GM23338 (cell line): ENCODE measurements at regions not wholly inside any gene's neighbourhood (a gene's known extent, or its start where the extent isn't known, plus 50 kb on each side); places are given as distances from the start of the nearest gene placed in this dataset.

ENCODE experiments used
- ATAC-seq: fragments of 200-7000 bp; cut with Tn5 transposase; 3 replicates; pipeline ENCODE4 v1.9.1; 2020
- DNase-seq: peaks from one replicate; pipeline ENCODE4 v3.0.0-alpha.2; 2015; ENCODE audit warnings: low spot score
- H2AFZ ChIP-seq: fragments of 200-600 bp; sonication (generic); 2 replicates; pipeline ENCODE4 v1.8.0; 2016; ENCODE audit warnings: antibody characterized with exemption, mild to moderate bottlenecking, moderate library complexity
- H3F3A ChIP-seq: fragments of 200-600 bp; sonication (generic); replicated peaks from 2 replicates; pipeline ENCODE4 v1.8.0; 2017; ENCODE audit warnings: antibody characterized with exemption, mixed run types, low read depth
- H3K27ac ChIP-seq: fragments of 200-600 bp; sonication (generic); 2 replicates; pipeline ENCODE4 v1.6.1; 2016; ENCODE audit warnings: low read depth
- H3K27me3 ChIP-seq: fragments of 200-600 bp; sonication (generic); 2 replicates; pipeline ENCODE4 v1.8.0; 2016; ENCODE audit warnings: mild to moderate bottlenecking, mixed run types, moderate library complexity; ENCODE audit not compliant: insufficient read depth
- H3K36me3 ChIP-seq: fragments of 200-600 bp; sonication (generic); 2 replicates; pipeline ENCODE4 v1.8.0; 2016; ENCODE audit warnings: mild to moderate bottlenecking; ENCODE audit not compliant: insufficient read depth
- H3K4me1 ChIP-seq: fragments of 200-600 bp; sonication (generic); 2 replicates; pipeline ENCODE4 v1.8.0; 2016; ENCODE audit warnings: mild to moderate bottlenecking, moderate library complexity; ENCODE audit not compliant: insufficient read depth
- H3K4me2 ChIP-seq: fragments of 200-600 bp; sonication (generic); 2 replicates; pipeline ENCODE4 v1.7.1; 2017; ENCODE audit warnings: mixed run types
- H3K4me3 ChIP-seq: fragments of 200-600 bp; sonication (generic); 2 replicates; pipeline ENCODE4 v1.6.1; 2016; ENCODE audit warnings: mixed run types
- H3K79me2 ChIP-seq: fragments of 200-600 bp; sonication (generic); replicated peaks from 2 replicates; pipeline ENCODE4 v1.8.0; 2017; ENCODE audit warnings: mild to moderate bottlenecking; ENCODE audit not compliant: insufficient read depth
- H3K9me2 ChIP-seq: fragments of 200-600 bp; sonication (generic); 2 replicates; pipeline ENCODE4 v1.8.0; 2017; ENCODE audit not compliant: insufficient read depth
- H4K20me1 ChIP-seq: fragments of 200-600 bp; sonication (generic); replicated peaks from 2 replicates; pipeline ENCODE4 v1.8.0; 2017; ENCODE audit warnings: mild to moderate bottlenecking; ENCODE audit not compliant: insufficient read depth
- H3K27ac Mint-ChIP-seq: 2 replicates; pipeline ENCODE4 v1.8.0; 2020; ENCODE audit warnings: inconsistent platforms, mild to moderate bottlenecking, moderate library complexity, mixed read lengths
- H3K27me3 Mint-ChIP-seq: 3 replicates; pipeline ENCODE4 v1.8.0; 2022; ENCODE audit warnings: low read depth, mild to moderate bottlenecking, moderate library complexity, mixed read lengths, inconsistent platforms; ENCODE audit not compliant: insufficient read depth, poor library complexity
- H3K36me3 Mint-ChIP-seq: 3 replicates; pipeline ENCODE4 v1.8.0; 2021; ENCODE audit warnings: low read depth, mild to moderate bottlenecking, inconsistent platforms, moderate library complexity, mixed read lengths
- H3K4me1 Mint-ChIP-seq: 3 replicates; pipeline ENCODE4 v1.8.0; 2020; ENCODE audit warnings: mild to moderate bottlenecking, inconsistent platforms, mixed read lengths
- H3K4me3 Mint-ChIP-seq: 3 replicates; pipeline ENCODE4 v1.8.0; 2021; ENCODE audit warnings: moderate library complexity, mild to moderate bottlenecking, inconsistent platforms, mixed read lengths
- H3K9me3 Mint-ChIP-seq: 3 replicates; pipeline ENCODE4 v1.8.0; 2020; ENCODE audit warnings: moderate library complexity, mild to moderate bottlenecking, inconsistent platforms, mixed read lengths
- CREB1 ChIP-seq: fragments of 250-450 bp; sonication (Bioruptor Pico); IDR thresholded peaks from 2 replicates; pipeline ENCODE4 v1.5.0; 2020; ENCODE audit warnings: low read depth, mild to moderate bottlenecking, moderate library complexity
- EZH2 ChIP-seq: fragments of 200-600 bp; sonication (generic); IDR thresholded peaks from one replicate; pipeline ENCODE4 v1.8.0; 2017; ENCODE audit warnings: antibody characterized with exemption, mild to moderate bottlenecking, low read depth; ENCODE audit not compliant: unreplicated experiment
- NANOG ChIP-seq: IDR thresholded peaks from 2 replicates; pipeline ENCODE4 v1.6.1; 2016; ENCODE audit warnings: antibody characterized with exemption, borderline replicate concordance
- POLR2AphosphoS5 ChIP-seq: IDR thresholded peaks from 2 replicates; pipeline ENCODE4 v1.6.1; 2016; ENCODE audit warnings: antibody characterized with exemption, low read depth
- STAT1 ChIP-seq: IDR thresholded peaks from one replicate; pipeline ENCODE4 v1.6.1; 2016; ENCODE audit warnings: antibody characterized with exemption; ENCODE audit not compliant: unreplicated experiment
- TF ChIP-seq, protein P1 (sequence below), 2 experiments: fragments of 200-600 bp in 1 of 2; sonication (generic) in 1 of 2; conservative IDR thresholded peaks; 2 replicates each; pipeline versions ENCODE4 v1.5.1 to v1.6.1; 2016 to 2017; ENCODE audit warnings: antibody characterized with exemption in 2 of 2, low read depth in 2 of 2, mild to moderate bottlenecking in 2 of 2, moderate library complexity in 1 of 2
- TF ChIP-seq, protein P2 (sequence below): IDR thresholded peaks from one replicate; pipeline ENCODE4 v1.6.1; 2018; ENCODE audit warnings: antibody characterized with exemption; ENCODE audit not compliant: unreplicated experiment
- TF ChIP-seq, protein P3 (sequence below): fragments of 250-450 bp; sonication (Bioruptor Pico); IDR thresholded peaks from 2 replicates; pipeline ENCODE4 v1.5.0; 2020; ENCODE audit warnings: mild to moderate bottlenecking, moderate library complexity

DNA sequence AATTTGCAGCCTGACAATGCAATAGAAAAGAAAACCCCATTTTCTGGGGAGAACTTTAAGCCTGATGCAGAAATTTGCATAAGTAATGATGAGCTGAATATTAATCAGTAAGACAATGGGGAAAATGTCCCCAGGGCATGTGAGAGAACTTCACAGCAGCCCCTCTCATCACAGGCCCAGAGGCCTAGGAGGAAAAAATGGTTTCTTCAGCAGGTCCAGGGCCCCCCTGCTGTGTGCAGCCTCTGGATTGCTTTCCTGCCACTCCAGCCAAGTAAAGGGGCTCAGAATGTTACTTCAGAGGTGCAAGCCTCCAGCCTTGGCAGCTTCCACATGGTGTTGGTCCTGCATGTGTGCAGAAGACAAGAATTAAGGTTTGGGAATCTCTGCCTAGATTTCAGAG is 900.3 kb upstream of the ROBO1 start:
- H3K27ac Mint-ChIP-seq: no peak overlapping the region
- Histone ChIP-seq H3K27ac (no peak overlapping the region), H4K20me1 (no peaks in the 10 kb centered on the region), H3F3A (no peaks in the 10 kb centered on the region), H3K4me1 (no peaks in the 10 kb centered on the region; the same call in 1 of the 2 replicates), H3K36me3 (0 out of 2 replicates have a peak, but pooled peaks cover 3% of the 10 kb centered on the region), H3K27me3 (no peaks in the 10 kb centered on the region), H3K9me2 (no peaks in the 10 kb centered on the region; the same call in 1 of the 2 replicates), H3K79me2 (no peaks in the 10 kb centered on the region), H2AFZ (no peak overlapping the region), H3K4me3 (no peak overlapping the region), H3K4me2 (no peak overlapping the region)
- H3K4me3 Mint-ChIP-seq: no peak overlapping the region
- no peaks in the 10 kb centered on the region for H3K4me1 Mint-ChIP-seq
- peaks cover 2% of the 10 kb centered on the region for H3K27me3 Mint-ChIP-seq
- H3K9me3 Mint-ChIP-seq: peaks cover 37% of the 10 kb centered on the region
- H3K36me3 Mint-ChIP-seq: peaks cover 23% of the 10 kb centered on the region
- no peak for TF ChIP-seq STAT1
- TF ChIP-seq, protein P1, sequence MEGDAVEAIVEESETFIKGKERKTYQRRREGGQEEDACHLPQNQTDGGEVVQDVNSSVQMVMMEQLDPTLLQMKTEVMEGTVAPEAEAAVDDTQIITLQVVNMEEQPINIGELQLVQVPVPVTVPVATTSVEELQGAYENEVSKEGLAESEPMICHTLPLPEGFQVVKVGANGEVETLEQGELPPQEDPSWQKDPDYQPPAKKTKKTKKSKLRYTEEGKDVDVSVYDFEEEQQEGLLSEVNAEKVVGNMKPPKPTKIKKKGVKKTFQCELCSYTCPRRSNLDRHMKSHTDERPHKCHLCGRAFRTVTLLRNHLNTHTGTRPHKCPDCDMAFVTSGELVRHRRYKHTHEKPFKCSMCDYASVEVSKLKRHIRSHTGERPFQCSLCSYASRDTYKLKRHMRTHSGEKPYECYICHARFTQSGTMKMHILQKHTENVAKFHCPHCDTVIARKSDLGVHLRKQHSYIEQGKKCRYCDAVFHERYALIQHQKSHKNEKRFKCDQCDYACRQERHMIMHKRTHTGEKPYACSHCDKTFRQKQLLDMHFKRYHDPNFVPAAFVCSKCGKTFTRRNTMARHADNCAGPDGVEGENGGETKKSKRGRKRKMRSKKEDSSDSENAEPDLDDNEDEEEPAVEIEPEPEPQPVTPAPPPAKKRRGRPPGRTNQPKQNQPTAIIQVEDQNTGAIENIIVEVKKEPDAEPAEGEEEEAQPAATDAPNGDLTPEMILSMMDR (conservative IDR thresholded peaks at IDR 0.05; ENCODE audit: low read depth in 2 of 2): no peak
- TF ChIP-seq, protein P2, sequence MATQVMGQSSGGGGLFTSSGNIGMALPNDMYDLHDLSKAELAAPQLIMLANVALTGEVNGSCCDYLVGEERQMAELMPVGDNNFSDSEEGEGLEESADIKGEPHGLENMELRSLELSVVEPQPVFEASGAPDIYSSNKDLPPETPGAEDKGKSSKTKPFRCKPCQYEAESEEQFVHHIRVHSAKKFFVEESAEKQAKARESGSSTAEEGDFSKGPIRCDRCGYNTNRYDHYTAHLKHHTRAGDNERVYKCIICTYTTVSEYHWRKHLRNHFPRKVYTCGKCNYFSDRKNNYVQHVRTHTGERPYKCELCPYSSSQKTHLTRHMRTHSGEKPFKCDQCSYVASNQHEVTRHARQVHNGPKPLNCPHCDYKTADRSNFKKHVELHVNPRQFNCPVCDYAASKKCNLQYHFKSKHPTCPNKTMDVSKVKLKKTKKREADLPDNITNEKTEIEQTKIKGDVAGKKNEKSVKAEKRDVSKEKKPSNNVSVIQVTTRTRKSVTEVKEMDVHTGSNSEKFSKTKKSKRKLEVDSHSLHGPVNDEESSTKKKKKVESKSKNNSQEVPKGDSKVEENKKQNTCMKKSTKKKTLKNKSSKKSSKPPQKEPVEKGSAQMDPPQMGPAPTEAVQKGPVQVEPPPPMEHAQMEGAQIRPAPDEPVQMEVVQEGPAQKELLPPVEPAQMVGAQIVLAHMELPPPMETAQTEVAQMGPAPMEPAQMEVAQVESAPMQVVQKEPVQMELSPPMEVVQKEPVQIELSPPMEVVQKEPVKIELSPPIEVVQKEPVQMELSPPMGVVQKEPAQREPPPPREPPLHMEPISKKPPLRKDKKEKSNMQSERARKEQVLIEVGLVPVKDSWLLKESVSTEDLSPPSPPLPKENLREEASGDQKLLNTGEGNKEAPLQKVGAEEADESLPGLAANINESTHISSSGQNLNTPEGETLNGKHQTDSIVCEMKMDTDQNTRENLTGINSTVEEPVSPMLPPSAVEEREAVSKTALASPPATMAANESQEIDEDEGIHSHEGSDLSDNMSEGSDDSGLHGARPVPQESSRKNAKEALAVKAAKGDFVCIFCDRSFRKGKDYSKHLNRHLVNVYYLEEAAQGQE: no peak
- TF ChIP-seq CREB1 (CRISPR knock-in tag): no peak
- TF ChIP-seq, protein P3, sequence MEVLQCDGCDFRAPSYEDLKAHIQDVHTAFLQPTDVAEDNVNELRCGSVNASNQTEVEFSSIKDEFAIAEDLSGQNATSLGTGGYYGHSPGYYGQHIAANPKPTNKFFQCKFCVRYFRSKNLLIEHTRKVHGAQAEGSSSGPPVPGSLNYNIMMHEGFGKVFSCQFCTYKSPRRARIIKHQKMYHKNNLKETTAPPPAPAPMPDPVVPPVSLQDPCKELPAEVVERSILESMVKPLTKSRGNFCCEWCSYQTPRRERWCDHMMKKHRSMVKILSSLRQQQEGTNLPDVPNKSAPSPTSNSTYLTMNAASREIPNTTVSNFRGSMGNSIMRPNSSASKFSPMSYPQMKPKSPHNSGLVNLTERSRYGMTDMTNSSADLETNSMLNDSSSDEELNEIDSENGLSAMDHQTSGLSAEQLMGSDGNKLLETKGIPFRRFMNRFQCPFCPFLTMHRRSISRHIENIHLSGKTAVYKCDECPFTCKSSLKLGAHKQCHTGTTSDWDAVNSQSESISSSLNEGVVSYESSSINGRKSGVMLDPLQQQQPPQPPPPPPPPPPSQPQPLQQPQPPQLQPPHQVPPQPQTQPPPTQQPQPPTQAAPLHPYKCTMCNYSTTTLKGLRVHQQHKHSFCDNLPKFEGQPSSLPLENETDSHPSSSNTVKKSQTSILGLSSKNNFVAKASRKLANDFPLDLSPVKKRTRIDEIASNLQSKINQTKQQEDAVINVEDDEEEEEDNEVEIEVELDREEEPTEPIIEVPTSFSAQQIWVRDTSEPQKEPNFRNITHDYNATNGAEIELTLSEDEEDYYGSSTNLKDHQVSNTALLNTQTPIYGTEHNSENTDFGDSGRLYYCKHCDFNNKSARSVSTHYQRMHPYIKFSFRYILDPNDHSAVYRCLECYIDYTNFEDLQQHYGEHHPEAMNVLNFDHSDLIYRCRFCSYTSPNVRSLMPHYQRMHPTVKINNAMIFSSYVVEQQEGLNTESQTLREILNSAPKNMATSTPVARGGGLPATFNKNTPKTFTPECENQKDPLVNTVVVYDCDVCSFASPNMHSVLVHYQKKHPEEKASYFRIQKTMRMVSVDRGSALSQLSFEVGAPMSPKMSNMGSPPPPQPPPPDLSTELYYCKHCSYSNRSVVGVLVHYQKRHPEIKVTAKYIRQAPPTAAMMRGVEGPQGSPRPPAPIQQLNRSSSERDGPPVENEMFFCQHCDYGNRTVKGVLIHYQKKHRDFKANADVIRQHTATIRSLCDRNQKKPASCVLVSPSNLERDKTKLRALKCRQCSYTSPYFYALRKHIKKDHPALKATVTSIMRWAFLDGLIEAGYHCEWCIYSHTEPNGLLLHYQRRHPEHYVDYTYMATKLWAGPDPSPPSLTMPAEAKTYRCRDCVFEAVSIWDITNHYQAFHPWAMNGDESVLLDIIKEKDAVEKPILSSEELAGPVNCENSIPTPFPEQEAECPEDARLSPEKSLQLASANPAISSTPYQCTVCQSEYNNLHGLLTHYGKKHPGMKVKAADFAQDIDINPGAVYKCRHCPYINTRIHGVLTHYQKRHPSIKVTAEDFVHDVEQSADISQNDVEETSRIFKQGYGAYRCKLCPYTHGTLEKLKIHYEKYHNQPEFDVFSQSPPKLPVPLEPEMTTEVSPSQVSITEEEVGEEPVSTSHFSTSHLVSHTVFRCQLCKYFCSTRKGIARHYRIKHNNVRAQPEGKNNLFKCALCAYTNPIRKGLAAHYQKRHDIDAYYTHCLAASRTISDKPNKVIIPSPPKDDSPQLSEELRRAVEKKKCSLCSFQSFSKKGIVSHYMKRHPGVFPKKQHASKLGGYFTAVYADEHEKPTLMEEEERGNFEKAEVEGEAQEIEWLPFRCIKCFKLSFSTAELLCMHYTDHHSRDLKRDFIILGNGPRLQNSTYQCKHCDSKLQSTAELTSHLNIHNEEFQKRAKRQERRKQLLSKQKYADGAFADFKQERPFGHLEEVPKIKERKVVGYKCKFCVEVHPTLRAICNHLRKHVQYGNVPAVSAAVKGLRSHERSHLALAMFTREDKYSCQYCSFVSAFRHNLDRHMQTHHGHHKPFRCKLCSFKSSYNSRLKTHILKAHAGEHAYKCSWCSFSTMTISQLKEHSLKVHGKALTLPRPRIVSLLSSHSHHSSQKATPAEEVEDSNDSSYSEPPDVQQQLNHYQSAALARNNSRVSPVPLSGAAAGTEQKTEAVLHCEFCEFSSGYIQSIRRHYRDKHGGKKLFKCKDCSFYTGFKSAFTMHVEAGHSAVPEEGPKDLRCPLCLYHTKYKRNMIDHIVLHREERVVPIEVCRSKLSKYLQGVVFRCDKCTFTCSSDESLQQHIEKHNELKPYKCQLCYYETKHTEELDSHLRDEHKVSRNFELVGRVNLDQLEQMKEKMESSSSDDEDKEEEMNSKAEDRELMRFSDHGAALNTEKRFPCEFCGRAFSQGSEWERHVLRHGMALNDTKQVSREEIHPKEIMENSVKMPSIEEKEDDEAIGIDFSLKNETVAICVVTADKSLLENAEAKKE (CRISPR knock-in tag): no peak
- TF ChIP-seq NANOG: no peak
- no peak for TF ChIP-seq POLR2AphosphoS5
- no peak for TF ChIP-seq EZH2
- peak; percentile 11 for DNase-seq
- no peak for ATAC-seq
